Testis (tissue), 2 donors: ENCODE measurements at regions not wholly inside any gene's neighbourhood (a gene's known extent, or its start where the extent isn't known, plus 50 kb on each side); places are given as distances from the start of the nearest gene placed in this dataset.

Experiments
- POLR2A ChIP-seq: fragments of 450-650 bp; IDR thresholded peaks from one replicate; pipeline ENCODE4 v1.6.1; 2017; ENCODE audit warnings: antibody characterized with exemption, mild to moderate bottlenecking, moderate library complexity
- TF ChIP-seq, protein P1 (sequence below), 3 experiments: fragments of 450-650 bp in 2 of 3; fragments of 200-600 bp in 1 of 3; sonication (generic) in 1 of 3; IDR thresholded peaks; one replicate each; pipeline ENCODE4 v1.5.1; 2016 to 2019; ENCODE audit warnings: antibody characterized with exemption in 3 of 3, mild to moderate bottlenecking in 2 of 3, moderate library complexity in 1 of 3

DNA sequence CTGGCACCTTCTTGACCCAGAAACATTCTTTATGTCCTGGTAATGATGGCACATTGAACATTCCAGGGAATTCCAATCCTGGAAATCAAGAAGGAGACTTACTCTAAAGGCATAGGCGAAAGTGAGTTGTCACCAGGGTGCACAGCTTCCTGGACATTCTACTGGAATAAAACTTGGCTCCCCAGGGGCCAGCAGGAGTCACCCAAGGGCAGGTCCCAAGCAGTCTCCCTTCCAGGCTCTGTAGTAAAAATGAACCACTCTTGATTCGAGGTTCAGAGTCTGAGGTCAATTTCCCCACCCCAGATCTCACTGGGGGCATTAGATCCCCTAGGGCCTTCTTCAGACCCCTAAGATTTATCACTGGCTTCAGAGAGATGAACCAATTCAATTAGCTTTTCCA is 338.7 kb upstream of the GATB start:
- TF ChIP-seq POLR2A = no peak
- TF ChIP-seq, protein P1, sequence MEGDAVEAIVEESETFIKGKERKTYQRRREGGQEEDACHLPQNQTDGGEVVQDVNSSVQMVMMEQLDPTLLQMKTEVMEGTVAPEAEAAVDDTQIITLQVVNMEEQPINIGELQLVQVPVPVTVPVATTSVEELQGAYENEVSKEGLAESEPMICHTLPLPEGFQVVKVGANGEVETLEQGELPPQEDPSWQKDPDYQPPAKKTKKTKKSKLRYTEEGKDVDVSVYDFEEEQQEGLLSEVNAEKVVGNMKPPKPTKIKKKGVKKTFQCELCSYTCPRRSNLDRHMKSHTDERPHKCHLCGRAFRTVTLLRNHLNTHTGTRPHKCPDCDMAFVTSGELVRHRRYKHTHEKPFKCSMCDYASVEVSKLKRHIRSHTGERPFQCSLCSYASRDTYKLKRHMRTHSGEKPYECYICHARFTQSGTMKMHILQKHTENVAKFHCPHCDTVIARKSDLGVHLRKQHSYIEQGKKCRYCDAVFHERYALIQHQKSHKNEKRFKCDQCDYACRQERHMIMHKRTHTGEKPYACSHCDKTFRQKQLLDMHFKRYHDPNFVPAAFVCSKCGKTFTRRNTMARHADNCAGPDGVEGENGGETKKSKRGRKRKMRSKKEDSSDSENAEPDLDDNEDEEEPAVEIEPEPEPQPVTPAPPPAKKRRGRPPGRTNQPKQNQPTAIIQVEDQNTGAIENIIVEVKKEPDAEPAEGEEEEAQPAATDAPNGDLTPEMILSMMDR (IDR thresholded peaks at IDR 0.05) = no peak
